PFSK-1 (cell line): ENCODE measurements at regions not wholly inside any gene's neighbourhood (a gene's known extent, or its start where the extent isn't known, plus 50 kb on each side); places are given as distances from the start of the nearest gene placed in this dataset.

Source experiments
- FOXP2 ChIP-seq: optimal IDR thresholded peaks from 2 replicates; pipeline ENCODE3; 2011; ENCODE audit warnings: borderline replicate concordance, control low read depth, inconsistent platforms; ENCODE audit not compliant: insufficient read depth; ENCODE audit errors: extremely low read length, extremely low read depth
- POLR2AphosphoS5 ChIP-seq: IDR thresholded peaks from 2 replicates; pipeline ENCODE4 v1.6.1; 2012; ENCODE audit warnings: low read depth, mild to moderate bottlenecking, control low read depth, low read length, moderate library complexity
- SIN3A ChIP-seq: IDR thresholded peaks from 2 replicates; pipeline ENCODE4 v1.6.1; 2012; ENCODE audit warnings: mild to moderate bottlenecking, low read length, moderate library complexity, borderline replicate concordance; ENCODE audit not compliant: insufficient read depth
- TAF1 ChIP-seq: IDR thresholded peaks from 2 replicates; pipeline ENCODE4 v1.6.1; 2012; ENCODE audit warnings: low read length, control low read depth, borderline replicate concordance; ENCODE audit not compliant: insufficient read depth
- TF ChIP-seq, protein P1 (sequence below), 2 experiments: IDR thresholded peaks; 2 replicates each; pipeline versions ENCODE4 v1.6.1 to v1.8.0; 2011 to 2012; ENCODE audit warnings: low read depth in 2 of 2, low read length in 2 of 2, control low read depth in 1 of 2, inconsistent platforms in 1 of 2, mild to moderate bottlenecking in 1 of 2, moderate library complexity in 1 of 2; ENCODE audit not compliant: insufficient read depth in 1 of 2

- TF ChIP-seq FOXP2 (no peak), TAF1 (no peak), SIN3A (no peak), POLR2AphosphoS5 (no peak)
- TF ChIP-seq, protein P1, sequence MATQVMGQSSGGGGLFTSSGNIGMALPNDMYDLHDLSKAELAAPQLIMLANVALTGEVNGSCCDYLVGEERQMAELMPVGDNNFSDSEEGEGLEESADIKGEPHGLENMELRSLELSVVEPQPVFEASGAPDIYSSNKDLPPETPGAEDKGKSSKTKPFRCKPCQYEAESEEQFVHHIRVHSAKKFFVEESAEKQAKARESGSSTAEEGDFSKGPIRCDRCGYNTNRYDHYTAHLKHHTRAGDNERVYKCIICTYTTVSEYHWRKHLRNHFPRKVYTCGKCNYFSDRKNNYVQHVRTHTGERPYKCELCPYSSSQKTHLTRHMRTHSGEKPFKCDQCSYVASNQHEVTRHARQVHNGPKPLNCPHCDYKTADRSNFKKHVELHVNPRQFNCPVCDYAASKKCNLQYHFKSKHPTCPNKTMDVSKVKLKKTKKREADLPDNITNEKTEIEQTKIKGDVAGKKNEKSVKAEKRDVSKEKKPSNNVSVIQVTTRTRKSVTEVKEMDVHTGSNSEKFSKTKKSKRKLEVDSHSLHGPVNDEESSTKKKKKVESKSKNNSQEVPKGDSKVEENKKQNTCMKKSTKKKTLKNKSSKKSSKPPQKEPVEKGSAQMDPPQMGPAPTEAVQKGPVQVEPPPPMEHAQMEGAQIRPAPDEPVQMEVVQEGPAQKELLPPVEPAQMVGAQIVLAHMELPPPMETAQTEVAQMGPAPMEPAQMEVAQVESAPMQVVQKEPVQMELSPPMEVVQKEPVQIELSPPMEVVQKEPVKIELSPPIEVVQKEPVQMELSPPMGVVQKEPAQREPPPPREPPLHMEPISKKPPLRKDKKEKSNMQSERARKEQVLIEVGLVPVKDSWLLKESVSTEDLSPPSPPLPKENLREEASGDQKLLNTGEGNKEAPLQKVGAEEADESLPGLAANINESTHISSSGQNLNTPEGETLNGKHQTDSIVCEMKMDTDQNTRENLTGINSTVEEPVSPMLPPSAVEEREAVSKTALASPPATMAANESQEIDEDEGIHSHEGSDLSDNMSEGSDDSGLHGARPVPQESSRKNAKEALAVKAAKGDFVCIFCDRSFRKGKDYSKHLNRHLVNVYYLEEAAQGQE (IDR thresholded peaks at IDR 0.05; ENCODE audit: insufficient read depth in 1 of 2, low read depth in 2 of 2, low read length in 2 of 2) = no peak
These were observed 116.5 kb downstream of the C9orf50 start for GRCh38 chr9:129504404-129504803.

DNA sequence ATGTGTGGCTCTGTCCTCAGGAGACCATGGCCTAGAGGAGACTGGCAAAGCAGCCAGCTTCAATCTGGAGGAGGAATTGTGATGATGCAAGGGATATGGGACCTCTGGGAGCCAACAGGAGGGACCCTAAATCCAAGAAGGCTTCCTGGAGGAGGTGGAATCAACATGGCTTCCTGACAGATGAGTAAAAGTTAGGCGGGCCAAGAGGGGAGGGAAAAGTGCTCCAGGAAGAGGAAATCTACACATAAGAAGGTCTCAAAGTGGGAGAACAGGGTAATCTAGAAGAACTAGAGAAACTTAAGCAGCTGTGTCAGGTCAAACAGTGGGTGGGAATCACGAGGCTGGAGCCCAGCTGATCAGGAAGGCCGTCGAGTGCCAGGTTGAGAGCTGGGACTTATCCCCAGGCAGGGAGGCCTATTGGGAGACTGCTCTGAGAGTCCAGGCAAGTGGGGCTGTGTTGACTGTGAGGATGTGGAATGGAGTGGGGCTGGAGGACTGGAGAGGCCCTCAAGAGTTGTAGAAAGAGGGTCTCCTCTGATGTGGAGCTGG is 119.1 kb downstream of the C9orf50 start:
- TF ChIP-seq, protein P1 (IDR thresholded peaks at IDR 0.05; ENCODE audit: insufficient read depth in 1 of 2, low read depth in 2 of 2, low read length in 2 of 2) = no peak
- TF ChIP-seq FOXP2 = no peak
- TF ChIP-seq TAF1 = no peak
- no peak for TF ChIP-seq POLR2AphosphoS5
- TF ChIP-seq SIN3A = no peak

- TF ChIP-seq POLR2AphosphoS5 = no peak
- TF ChIP-seq TAF1 = no peak
- no peak for TF ChIP-seq FOXP2
- TF ChIP-seq, protein P1 (IDR thresholded peaks at IDR 0.05; ENCODE audit: insufficient read depth in 1 of 2, low read depth in 2 of 2, low read length in 2 of 2) = no peak
- TF ChIP-seq SIN3A = no peak
These were observed 119.8 kb downstream of the C9orf50 start for GRCh38 chr9:129500863-129501770.

- no peak for TF ChIP-seq TAF1
- TF ChIP-seq POLR2AphosphoS5 = no peak
- TF ChIP-seq, protein P1 (IDR thresholded peaks at IDR 0.05; ENCODE audit: insufficient read depth in 1 of 2, low read depth in 2 of 2, low read length in 2 of 2) = no peak
- no peak for TF ChIP-seq SIN3A
- no peak for TF ChIP-seq FOXP2
These were observed 120.6 kb downstream of the C9orf50 start for GRCh38 chr9:129500161-129500862.
